ENCODE measurements at regions not wholly inside any gene's neighbourhood (a gene's known extent, or its start where the extent isn't known, plus 50 kb on each side); places are given as distances from the start of the nearest gene placed in this dataset.

- no peaks in the 10 kb centered on the region for H3K36me3 ChIP-seq (ENCODE audit: low read depth)
- TF ChIP-seq, protein P1, sequence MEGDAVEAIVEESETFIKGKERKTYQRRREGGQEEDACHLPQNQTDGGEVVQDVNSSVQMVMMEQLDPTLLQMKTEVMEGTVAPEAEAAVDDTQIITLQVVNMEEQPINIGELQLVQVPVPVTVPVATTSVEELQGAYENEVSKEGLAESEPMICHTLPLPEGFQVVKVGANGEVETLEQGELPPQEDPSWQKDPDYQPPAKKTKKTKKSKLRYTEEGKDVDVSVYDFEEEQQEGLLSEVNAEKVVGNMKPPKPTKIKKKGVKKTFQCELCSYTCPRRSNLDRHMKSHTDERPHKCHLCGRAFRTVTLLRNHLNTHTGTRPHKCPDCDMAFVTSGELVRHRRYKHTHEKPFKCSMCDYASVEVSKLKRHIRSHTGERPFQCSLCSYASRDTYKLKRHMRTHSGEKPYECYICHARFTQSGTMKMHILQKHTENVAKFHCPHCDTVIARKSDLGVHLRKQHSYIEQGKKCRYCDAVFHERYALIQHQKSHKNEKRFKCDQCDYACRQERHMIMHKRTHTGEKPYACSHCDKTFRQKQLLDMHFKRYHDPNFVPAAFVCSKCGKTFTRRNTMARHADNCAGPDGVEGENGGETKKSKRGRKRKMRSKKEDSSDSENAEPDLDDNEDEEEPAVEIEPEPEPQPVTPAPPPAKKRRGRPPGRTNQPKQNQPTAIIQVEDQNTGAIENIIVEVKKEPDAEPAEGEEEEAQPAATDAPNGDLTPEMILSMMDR (IDR thresholded peaks at IDR 0.05; ENCODE audit: poor library complexity, severe bottlenecking), result no peak
- no peak overlapping the region for H3K27ac ChIP-seq (ENCODE audit: poor library complexity, severe bottlenecking)
Observed at GRCh38 chr16:26524281-26524680, 542.4 kb upstream of the C16orf82 start.

DNA sequence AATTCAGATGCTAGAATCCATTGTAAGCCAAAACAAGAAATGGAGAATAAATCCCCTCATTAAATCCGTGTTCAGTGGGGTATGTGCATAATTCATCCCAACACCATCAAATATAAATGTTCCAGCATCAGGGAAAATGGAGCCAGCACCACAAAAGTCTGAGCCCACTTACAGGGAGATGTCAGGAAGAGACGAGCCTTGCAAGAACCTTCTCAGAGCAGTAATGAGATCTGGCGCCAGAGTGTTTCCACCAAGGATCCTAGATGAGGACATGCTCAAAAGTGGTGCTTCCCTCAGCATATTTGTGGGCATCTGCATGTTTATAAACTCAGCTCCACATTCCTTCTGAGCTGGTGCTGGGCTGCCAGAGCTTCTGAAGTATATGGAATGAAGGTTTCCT is 541.9 kb upstream of the C16orf82 start:
- DNase-seq (ENCODE audit: low spot score) (no peak), ATAC-seq (ENCODE audit: low read depth) (no peak)
- no peaks in the 10 kb centered on the region for H3K27me3 ChIP-seq (ENCODE audit: insufficient read depth, poor library complexity, severe bottlenecking)
- no peaks in the 10 kb centered on the region for H3K9me3 ChIP-seq (ENCODE audit: severe bottlenecking)
- H3K27ac ChIP-seq (ENCODE audit: poor library complexity, severe bottlenecking), result no peak overlapping the region
- no peak overlapping the region for H3K4me3 ChIP-seq (ENCODE audit: severe bottlenecking)
- no peaks in the 10 kb centered on the region for H3K36me3 ChIP-seq (ENCODE audit: low read depth)
- no peaks in the 10 kb centered on the region for H3K4me1 ChIP-seq (ENCODE audit: insufficient read depth, poor library complexity, severe bottlenecking)
- TF ChIP-seq, protein P1 (IDR thresholded peaks at IDR 0.05; ENCODE audit: poor library complexity, severe bottlenecking), result no peak

More at GRCh38 chr16:26524281-26524680, 542.4 kb upstream of the C16orf82 start:
- no peak for ATAC-seq (ENCODE audit: low read depth)
- DNase-seq (ENCODE audit: low spot score), result no peak
- H3K4me3 ChIP-seq (ENCODE audit: severe bottlenecking), result no peak overlapping the region
- no peaks in the 10 kb centered on the region for H3K27me3 ChIP-seq (ENCODE audit: insufficient read depth, poor library complexity, severe bottlenecking)
- no peaks in the 10 kb centered on the region for H3K9me3 ChIP-seq (ENCODE audit: severe bottlenecking)
- no peaks in the 10 kb centered on the region for H3K4me1 ChIP-seq (ENCODE audit: insufficient read depth, poor library complexity, severe bottlenecking)

GRCh38 chr16:26525856-26526255 is 540.9 kb upstream of the C16orf82 start:
- DNase-seq (ENCODE audit: low spot score), result no peak
- TF ChIP-seq, protein P1 (IDR thresholded peaks at IDR 0.05; ENCODE audit: poor library complexity, severe bottlenecking), result no peak
- ATAC-seq (ENCODE audit: low read depth), result no peak
- Histone ChIP-seq H3K4me1 (ENCODE audit: insufficient read depth, poor library complexity, severe bottlenecking) (no peaks in the 10 kb centered on the region), H3K9me3 (ENCODE audit: severe bottlenecking) (no peaks in the 10 kb centered on the region), H3K27ac (ENCODE audit: poor library complexity, severe bottlenecking) (no peak overlapping the region), H3K4me3 (ENCODE audit: severe bottlenecking) (no peak overlapping the region), H3K36me3 (ENCODE audit: low read depth) (no peaks in the 10 kb centered on the region), H3K27me3 (ENCODE audit: insufficient read depth, poor library complexity, severe bottlenecking) (no peaks in the 10 kb centered on the region)

DNA sequence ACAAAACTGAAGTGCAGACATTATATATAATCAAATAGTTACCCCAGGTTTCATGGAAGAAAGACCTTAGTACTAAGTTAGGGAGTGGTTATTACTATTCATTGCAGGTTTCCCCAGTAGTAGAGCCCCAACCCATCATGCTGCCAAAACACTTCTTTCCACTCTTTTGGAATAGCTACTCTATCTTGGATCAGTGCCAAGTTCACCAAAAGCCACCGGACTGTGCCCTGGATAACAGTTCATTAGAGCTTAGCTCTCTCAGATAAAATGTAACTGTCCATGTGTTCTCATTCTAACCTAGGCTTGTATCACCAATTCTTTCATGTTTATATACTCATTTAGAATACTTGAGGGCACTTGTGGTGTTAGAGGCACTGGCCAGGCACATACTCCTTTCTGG is 540.1 kb upstream of the C16orf82 start:
- TF ChIP-seq, protein P1 (IDR thresholded peaks at IDR 0.05; ENCODE audit: poor library complexity, severe bottlenecking), result no peak
- ATAC-seq (ENCODE audit: low read depth) (no peak), DNase-seq (ENCODE audit: low spot score) (no peak)
- H3K36me3 ChIP-seq (ENCODE audit: low read depth), result no peaks in the 10 kb centered on the region
- H3K4me1 ChIP-seq (ENCODE audit: insufficient read depth, poor library complexity, severe bottlenecking), result no peaks in the 10 kb centered on the region
- H3K4me3 ChIP-seq (ENCODE audit: severe bottlenecking), result no peak overlapping the region
- no peaks in the 10 kb centered on the region for H3K9me3 ChIP-seq (ENCODE audit: severe bottlenecking)
- H3K27ac ChIP-seq (ENCODE audit: poor library complexity, severe bottlenecking), result no peak overlapping the region
- H3K27me3 ChIP-seq (ENCODE audit: insufficient read depth, poor library complexity, severe bottlenecking), result no peaks in the 10 kb centered on the region

- ATAC-seq (ENCODE audit: low read depth) (no peak), DNase-seq (ENCODE audit: low spot score) (no peak)
- Histone ChIP-seq H3K27ac (ENCODE audit: poor library complexity, severe bottlenecking) (no peak overlapping the region), H3K4me1 (ENCODE audit: insufficient read depth, poor library complexity, severe bottlenecking) (no peaks in the 10 kb centered on the region), H3K36me3 (ENCODE audit: low read depth) (no peaks in the 10 kb centered on the region), H3K4me3 (ENCODE audit: severe bottlenecking) (no peak overlapping the region), H3K9me3 (ENCODE audit: severe bottlenecking) (no peaks in the 10 kb centered on the region), H3K27me3 (ENCODE audit: insufficient read depth, poor library complexity, severe bottlenecking) (no peaks in the 10 kb centered on the region)
- TF ChIP-seq, protein P1 (IDR thresholded peaks at IDR 0.05; ENCODE audit: poor library complexity, severe bottlenecking), result no peak
Observed at GRCh38 chr16:26530584-26531289, 536.0 kb upstream of the C16orf82 start.

Data from RWPE2 (cell line).